ENCODE measurements at regions not wholly inside any gene's neighbourhood (a gene's known extent, or its start where the extent isn't known, plus 50 kb on each side); places are given as distances from the start of the nearest gene placed in this dataset.

DNA sequence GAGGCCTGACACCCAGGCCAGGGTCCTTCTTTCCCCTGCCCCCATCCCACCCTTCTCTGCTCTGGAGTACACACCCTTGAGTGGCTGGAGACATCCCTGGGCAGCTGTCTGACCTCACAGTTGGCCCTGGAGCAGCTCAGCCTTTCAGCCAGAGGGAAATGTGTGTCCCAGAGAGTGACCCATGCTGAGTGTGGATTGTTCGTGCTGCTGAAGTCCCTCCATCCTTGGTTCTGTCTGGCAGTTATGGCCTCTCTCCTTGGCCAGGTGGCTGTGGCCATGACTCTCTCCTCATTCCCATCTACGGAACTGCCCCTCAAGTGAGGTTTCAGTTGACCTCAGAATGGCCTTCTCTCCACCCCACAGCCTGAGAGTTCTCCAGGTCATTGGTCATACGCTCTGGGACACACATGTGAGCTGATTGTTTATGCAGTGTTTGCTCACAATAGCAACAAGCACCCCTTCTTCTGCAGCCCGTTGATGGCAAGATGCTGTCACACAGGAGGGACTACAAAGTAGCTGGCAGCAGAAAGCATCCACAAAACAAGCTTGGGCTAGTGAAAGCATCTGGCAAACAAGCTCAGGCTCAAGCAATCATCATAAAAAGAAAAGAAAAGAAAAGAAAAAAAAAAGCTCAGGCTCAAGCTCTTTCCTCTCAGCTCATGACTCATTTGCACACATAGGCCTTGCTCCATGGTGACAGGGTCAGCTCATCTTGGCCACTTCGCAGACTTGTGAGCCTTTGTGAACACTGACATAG, 55.3 kb upstream of the ITGA11 start:
- H3K27ac ChIP-seq = peak overlapping the region in 1 of 2 experiments; percentile 55; a peak in 2 of 6 replicates
- CTCF ChIA-PET = interaction anchor here (0.8 to 3.0 kb wide), 8 partner anchors 10 to 389 kb away, joined by 3 to 13 read pairs (median 4); no protein-coding TSS in a partner anchor
- FAIRE-seq (no peak), ATAC-seq (peak; percentile 42 to 52; a peak in 3 of 6 replicates), DNase-seq (ENCODE audit: low read depth in 1 of 2, low spot score in 1 of 2) (peak in 1 of 2 experiments; percentile 51)
- 0 out of 3 replicates have a peak, but pooled peaks cover 3% of the 10 kb centered on the region for H3K9me3 ChIP-seq
- no peak overlapping the region for H3K4me3 ChIP-seq
- 54% methylated on average over 5 of the region's 5 CpGs for WGBS (ENCODE audit: missing lambda C conversion rate)
- no peak for TF ChIP-seq GATA3 (IDR thresholded peaks at IDR 0.05; ENCODE audit: borderline replicate concordance)
- no peak for TF ChIP-seq EHF (CRISPR knock-in tag; IDR thresholded peaks at IDR 0.05)
- no peak for TF ChIP-seq CEBPB (IDR thresholded peaks at IDR 0.05)
- no peak overlapping the region for H3K4me2 ChIP-seq
- no peaks in the 10 kb centered on the region; the same call in 2 of the 3 replicates for H3K4me1 ChIP-seq
- POLR2A ChIA-PET = no interaction called here

DNA sequence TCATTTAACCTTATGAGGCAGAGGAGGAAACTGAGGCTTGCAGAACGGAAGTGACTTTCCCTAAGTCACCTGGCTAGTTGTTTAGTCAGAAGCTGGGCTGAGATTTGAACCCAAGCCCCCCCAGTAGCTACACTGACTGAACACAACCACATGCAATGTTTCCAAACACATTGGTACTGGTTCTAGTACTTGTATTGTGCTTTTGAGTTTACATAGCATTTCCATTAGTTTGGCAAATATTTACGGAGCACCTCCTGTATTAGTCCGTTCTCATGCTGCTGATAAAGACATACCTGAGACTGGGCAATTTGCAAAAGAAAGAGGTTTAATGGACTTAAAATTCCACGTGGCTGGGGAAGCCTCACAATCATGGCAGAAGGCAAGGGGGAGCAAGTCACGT, 56.3 kb upstream of the ITGA11 start:
- H3K9me3 ChIP-seq = 0 out of 3 replicates have a peak, but pooled peaks cover 3% of the 10 kb centered on the region
- peaks cover 9% of the 10 kb centered on the region for H3K4me1 ChIP-seq
- H3K4me3 ChIP-seq = no peak overlapping the region
- POLR2A ChIA-PET = no interaction called here
- FAIRE-seq (no peak), ATAC-seq (no peak), DNase-seq (ENCODE audit: low read depth in 1 of 2, low spot score in 1 of 2) (no peak)
- WGBS (ENCODE audit: missing lambda C conversion rate) = 40% methylated on average over 5 of the region's 5 CpGs
- H3K27ac ChIP-seq = no peak overlapping the region
- TF ChIP-seq FOXS1 (CRISPR knock-in tag; IDR thresholded peaks at IDR 0.05) = no peak
- no peak for TF ChIP-seq JUN (IDR thresholded peaks at IDR 0.05)
- TF ChIP-seq GATA3 (IDR thresholded peaks at IDR 0.05; ENCODE audit: borderline replicate concordance) = no peak
- TF ChIP-seq POLR2A (IDR thresholded peaks at IDR 0.05; ENCODE audit: low read length) = no peak
- TF ChIP-seq NFE2L2 (conservative IDR thresholded peaks at IDR 0.05; ENCODE audit: low read length) = no peak
- no peak for TF ChIP-seq TP53 (CRISPR knock-in tag; IDR thresholded peaks at IDR 0.05)
- no peak for TF ChIP-seq ESRRA (IDR thresholded peaks at IDR 0.05; ENCODE audit: borderline replicate concordance, low read length)
- no peak for TF ChIP-seq CHD4 (IDR thresholded peaks at IDR 0.05; ENCODE audit: borderline replicate concordance)
- no peak for TF ChIP-seq RNF2 (IDR thresholded peaks at IDR 0.05; ENCODE audit: borderline replicate concordance, low read depth)
- TF ChIP-seq FOSB (CRISPR knock-in tag; IDR thresholded peaks at IDR 0.05) = no peak
- TF ChIP-seq, protein P1, sequence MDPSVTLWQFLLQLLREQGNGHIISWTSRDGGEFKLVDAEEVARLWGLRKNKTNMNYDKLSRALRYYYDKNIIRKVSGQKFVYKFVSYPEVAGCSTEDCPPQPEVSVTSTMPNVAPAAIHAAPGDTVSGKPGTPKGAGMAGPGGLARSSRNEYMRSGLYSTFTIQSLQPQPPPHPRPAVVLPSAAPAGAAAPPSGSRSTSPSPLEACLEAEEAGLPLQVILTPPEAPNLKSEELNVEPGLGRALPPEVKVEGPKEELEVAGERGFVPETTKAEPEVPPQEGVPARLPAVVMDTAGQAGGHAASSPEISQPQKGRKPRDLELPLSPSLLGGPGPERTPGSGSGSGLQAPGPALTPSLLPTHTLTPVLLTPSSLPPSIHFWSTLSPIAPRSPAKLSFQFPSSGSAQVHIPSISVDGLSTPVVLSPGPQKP (IDR thresholded peaks at IDR 0.05; ENCODE audit: low read depth, low read length) = no peak
- no peak for TF ChIP-seq PHF8 (IDR thresholded peaks at IDR 0.05; ENCODE audit: borderline replicate concordance, low read depth)
- TF ChIP-seq KDM5A (IDR thresholded peaks at IDR 0.05) = no peak
- H3K4me2 ChIP-seq = no peak overlapping the region
- CTCF ChIA-PET = interaction anchor here (1.2 to 3.0 kb wide), 8 partner anchors 12 to 387 kb away, joined by 3 to 13 read pairs (median 4); no protein-coding TSS in a partner anchor

DNA sequence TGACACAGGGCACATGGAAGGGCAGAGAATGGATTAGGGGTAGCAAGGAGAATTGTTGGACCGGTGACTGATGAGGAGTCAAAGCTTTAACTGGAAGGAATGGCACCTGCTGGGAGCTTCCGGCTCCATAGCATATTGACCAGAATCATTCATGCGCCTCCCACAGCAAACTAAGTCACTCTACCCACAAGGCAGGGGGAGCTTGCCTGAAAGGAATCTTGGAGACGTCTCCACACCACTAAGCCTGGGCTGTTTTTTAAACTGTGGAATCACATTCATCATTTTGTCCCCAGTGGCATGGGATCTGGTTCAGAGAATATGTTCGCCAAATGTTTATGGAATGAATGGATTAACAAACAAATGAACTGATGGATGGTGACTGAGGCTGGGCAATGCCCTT, 57.0 kb upstream of the ITGA11 start:
- 68% methylated on average over 5 of the region's 5 CpGs for WGBS (ENCODE audit: missing lambda C conversion rate)
- H3K27ac ChIP-seq = no peak overlapping the region
- CTCF ChIA-PET = interaction anchor here (1.5 to 3.0 kb wide), 4 partner anchors 11 to 182 kb away, joined by 3 to 13 read pairs (median 6); no protein-coding TSS in a partner anchor
- H3K4me2 ChIP-seq = no peak overlapping the region
- H3K9me3 ChIP-seq = 0 out of 3 replicates have a peak, but pooled peaks cover 3% of the 10 kb centered on the region
- peaks cover 15% of the 10 kb centered on the region for H3K4me1 ChIP-seq
- FAIRE-seq (no peak), DNase-seq (ENCODE audit: low read depth in 1 of 2, low spot score in 1 of 2) (no peak), ATAC-seq (no peak)
- no peak overlapping the region for H3K4me3 ChIP-seq
- POLR2A ChIA-PET = no interaction called here
- TF ChIP-seq, protein P2, sequence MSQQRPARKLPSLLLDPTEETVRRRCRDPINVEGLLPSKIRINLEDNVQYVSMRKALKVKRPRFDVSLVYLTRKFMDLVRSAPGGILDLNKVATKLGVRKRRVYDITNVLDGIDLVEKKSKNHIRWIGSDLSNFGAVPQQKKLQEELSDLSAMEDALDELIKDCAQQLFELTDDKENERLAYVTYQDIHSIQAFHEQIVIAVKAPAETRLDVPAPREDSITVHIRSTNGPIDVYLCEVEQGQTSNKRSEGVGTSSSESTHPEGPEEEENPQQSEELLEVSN (IDR thresholded peaks at IDR 0.05; ENCODE audit: borderline replicate concordance, low read depth) = no peak
- TF ChIP-seq NFE2L2 (conservative IDR thresholded peaks at IDR 0.05; ENCODE audit: low read length) (no peak), FOSB (CRISPR knock-in tag; IDR thresholded peaks at IDR 0.05) (no peak), JUN (IDR thresholded peaks at IDR 0.05) (no peak), POLR2A (IDR thresholded peaks at IDR 0.05; ENCODE audit: low read length) (no peak), PHF8 (IDR thresholded peaks at IDR 0.05; ENCODE audit: borderline replicate concordance, low read depth) (no peak), CBX2 (IDR thresholded peaks at IDR 0.05; ENCODE audit: borderline replicate concordance, low read depth) (no peak), CBX8 (IDR thresholded peaks at IDR 0.05) (no peak), EHF (CRISPR knock-in tag; IDR thresholded peaks at IDR 0.05) (no peak), SREBF2 (IDR thresholded peaks at IDR 0.05) (no peak), HOXB13 (CRISPR knock-in tag; IDR thresholded peaks at IDR 0.05; ENCODE audit: low read depth) (no peak), TFCP2L1 (CRISPR knock-in tag; IDR thresholded peaks at IDR 0.05) (no peak), MAFK (IDR thresholded peaks at IDR 0.05; ENCODE audit: partially characterized antibody) (no peak), CEBPB (IDR thresholded peaks at IDR 0.05) (no peak), HOXA7 (CRISPR knock-in tag; IDR thresholded peaks at IDR 0.05) (no peak), CHD2 (IDR thresholded peaks at IDR 0.05; ENCODE audit: low read length, partially characterized antibody) (no peak)
- TF ChIP-seq, protein P3, sequence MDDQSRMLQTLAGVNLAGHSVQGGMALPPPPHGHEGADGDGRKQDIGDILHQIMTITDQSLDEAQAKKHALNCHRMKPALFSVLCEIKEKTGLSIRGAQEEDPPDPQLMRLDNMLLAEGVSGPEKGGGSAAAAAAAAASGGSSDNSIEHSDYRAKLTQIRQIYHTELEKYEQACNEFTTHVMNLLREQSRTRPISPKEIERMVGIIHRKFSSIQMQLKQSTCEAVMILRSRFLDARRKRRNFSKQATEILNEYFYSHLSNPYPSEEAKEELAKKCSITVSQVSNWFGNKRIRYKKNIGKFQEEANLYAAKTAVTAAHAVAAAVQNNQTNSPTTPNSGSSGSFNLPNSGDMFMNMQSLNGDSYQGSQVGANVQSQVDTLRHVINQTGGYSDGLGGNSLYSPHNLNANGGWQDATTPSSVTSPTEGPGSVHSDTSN (IDR thresholded peaks at IDR 0.05) = no peak
- TF ChIP-seq, protein P4, sequence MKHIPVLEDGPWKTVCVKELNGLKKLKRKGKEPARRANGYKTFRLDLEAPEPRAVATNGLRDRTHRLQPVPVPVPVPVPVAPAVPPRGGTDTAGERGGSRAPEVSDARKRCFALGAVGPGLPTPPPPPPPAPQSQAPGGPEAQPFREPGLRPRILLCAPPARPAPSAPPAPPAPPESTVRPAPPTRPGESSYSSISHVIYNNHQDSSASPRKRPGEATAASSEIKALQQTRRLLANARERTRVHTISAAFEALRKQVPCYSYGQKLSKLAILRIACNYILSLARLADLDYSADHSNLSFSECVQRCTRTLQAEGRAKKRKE (CRISPR knock-in tag; IDR thresholded peaks at IDR 0.05; ENCODE audit: low read depth) = no peak
- TF ChIP-seq, protein P5, sequence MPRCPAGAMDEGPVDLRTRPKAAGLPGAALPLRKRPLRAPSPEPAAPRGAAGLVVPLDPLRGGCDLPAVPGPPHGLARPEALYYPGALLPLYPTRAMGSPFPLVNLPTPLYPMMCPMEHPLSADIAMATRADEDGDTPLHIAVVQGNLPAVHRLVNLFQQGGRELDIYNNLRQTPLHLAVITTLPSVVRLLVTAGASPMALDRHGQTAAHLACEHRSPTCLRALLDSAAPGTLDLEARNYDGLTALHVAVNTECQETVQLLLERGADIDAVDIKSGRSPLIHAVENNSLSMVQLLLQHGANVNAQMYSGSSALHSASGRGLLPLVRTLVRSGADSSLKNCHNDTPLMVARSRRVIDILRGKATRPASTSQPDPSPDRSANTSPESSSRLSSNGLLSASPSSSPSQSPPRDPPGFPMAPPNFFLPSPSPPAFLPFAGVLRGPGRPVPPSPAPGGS (IDR thresholded peaks at IDR 0.05) = no peak
